GM23338 (cell line): ENCODE measurements at regions not wholly inside any gene's neighbourhood (a gene's known extent, or its start where the extent isn't known, plus 50 kb on each side); places are given as distances from the start of the nearest gene placed in this dataset.

Source experiments
- ATAC-seq: fragments of 200-7000 bp; cut with Tn5 transposase; 3 replicates; pipeline ENCODE4 v1.9.1; 2020
- DNase-seq: peaks from one replicate; pipeline ENCODE4 v3.0.0-alpha.2; 2015; ENCODE audit warnings: low spot score
- H2AFZ ChIP-seq: fragments of 200-600 bp; sonication (generic); 2 replicates; pipeline ENCODE4 v1.8.0; 2016; ENCODE audit warnings: antibody characterized with exemption, mild to moderate bottlenecking, moderate library complexity
- H3F3A ChIP-seq: fragments of 200-600 bp; sonication (generic); replicated peaks from 2 replicates; pipeline ENCODE4 v1.8.0; 2017; ENCODE audit warnings: antibody characterized with exemption, mixed run types, low read depth
- H3K27ac ChIP-seq: fragments of 200-600 bp; sonication (generic); 2 replicates; pipeline ENCODE4 v1.6.1; 2016; ENCODE audit warnings: low read depth
- H3K27me3 ChIP-seq: fragments of 200-600 bp; sonication (generic); 2 replicates; pipeline ENCODE4 v1.8.0; 2016; ENCODE audit warnings: mild to moderate bottlenecking, mixed run types, moderate library complexity; ENCODE audit not compliant: insufficient read depth
- H3K36me3 ChIP-seq: fragments of 200-600 bp; sonication (generic); 2 replicates; pipeline ENCODE4 v1.8.0; 2016; ENCODE audit warnings: mild to moderate bottlenecking; ENCODE audit not compliant: insufficient read depth
- H3K4me1 ChIP-seq: fragments of 200-600 bp; sonication (generic); 2 replicates; pipeline ENCODE4 v1.8.0; 2016; ENCODE audit warnings: mild to moderate bottlenecking, moderate library complexity; ENCODE audit not compliant: insufficient read depth
- H3K4me2 ChIP-seq: fragments of 200-600 bp; sonication (generic); 2 replicates; pipeline ENCODE4 v1.7.1; 2017; ENCODE audit warnings: mixed run types
- H3K4me3 ChIP-seq: fragments of 200-600 bp; sonication (generic); 2 replicates; pipeline ENCODE4 v1.6.1; 2016; ENCODE audit warnings: mixed run types
- H3K79me2 ChIP-seq: fragments of 200-600 bp; sonication (generic); replicated peaks from 2 replicates; pipeline ENCODE4 v1.8.0; 2017; ENCODE audit warnings: mild to moderate bottlenecking; ENCODE audit not compliant: insufficient read depth
- H3K9me2 ChIP-seq: fragments of 200-600 bp; sonication (generic); 2 replicates; pipeline ENCODE4 v1.8.0; 2017; ENCODE audit not compliant: insufficient read depth
- H4K20me1 ChIP-seq: fragments of 200-600 bp; sonication (generic); replicated peaks from 2 replicates; pipeline ENCODE4 v1.8.0; 2017; ENCODE audit warnings: mild to moderate bottlenecking; ENCODE audit not compliant: insufficient read depth
- H3K27ac Mint-ChIP-seq: 2 replicates; pipeline ENCODE4 v1.8.0; 2020; ENCODE audit warnings: inconsistent platforms, mild to moderate bottlenecking, moderate library complexity, mixed read lengths
- H3K27me3 Mint-ChIP-seq: 3 replicates; pipeline ENCODE4 v1.8.0; 2022; ENCODE audit warnings: low read depth, mild to moderate bottlenecking, moderate library complexity, mixed read lengths, inconsistent platforms; ENCODE audit not compliant: insufficient read depth, poor library complexity
- H3K36me3 Mint-ChIP-seq: 3 replicates; pipeline ENCODE4 v1.8.0; 2021; ENCODE audit warnings: low read depth, mild to moderate bottlenecking, inconsistent platforms, moderate library complexity, mixed read lengths
- H3K4me1 Mint-ChIP-seq: 3 replicates; pipeline ENCODE4 v1.8.0; 2020; ENCODE audit warnings: mild to moderate bottlenecking, inconsistent platforms, mixed read lengths
- H3K4me3 Mint-ChIP-seq: 3 replicates; pipeline ENCODE4 v1.8.0; 2021; ENCODE audit warnings: moderate library complexity, mild to moderate bottlenecking, inconsistent platforms, mixed read lengths
- H3K9me3 Mint-ChIP-seq: 3 replicates; pipeline ENCODE4 v1.8.0; 2020; ENCODE audit warnings: moderate library complexity, mild to moderate bottlenecking, inconsistent platforms, mixed read lengths
- CTCF ChIP-seq, 2 experiments: fragments of 200-600 bp in 1 of 2; sonication (generic) in 1 of 2; conservative IDR thresholded peaks; 2 replicates each; pipeline versions ENCODE4 v1.5.1 to v1.6.1; 2016 to 2017; ENCODE audit warnings: antibody characterized with exemption in 2 of 2, low read depth in 2 of 2, mild to moderate bottlenecking in 2 of 2, moderate library complexity in 1 of 2
- EZH2 ChIP-seq: fragments of 200-600 bp; sonication (generic); IDR thresholded peaks from one replicate; pipeline ENCODE4 v1.8.0; 2017; ENCODE audit warnings: antibody characterized with exemption, mild to moderate bottlenecking, low read depth; ENCODE audit not compliant: unreplicated experiment
- JUNB ChIP-seq: IDR thresholded peaks from one replicate; pipeline ENCODE4 v1.6.1; 2016; ENCODE audit warnings: antibody characterized with exemption; ENCODE audit not compliant: unreplicated experiment
- STAT1 ChIP-seq: IDR thresholded peaks from one replicate; pipeline ENCODE4 v1.6.1; 2016; ENCODE audit warnings: antibody characterized with exemption; ENCODE audit not compliant: unreplicated experiment
- ZNF462 ChIP-seq: fragments of 250-450 bp; sonication (Bioruptor Pico); IDR thresholded peaks from 2 replicates; pipeline ENCODE4 v1.5.0; 2020; ENCODE audit warnings: mild to moderate bottlenecking, moderate library complexity

GRCh38 chr10:78203915-78204818 is 170.5 kb downstream of the RPS24 start (continued):
- no peak for TF ChIP-seq ZNF462 (CRISPR knock-in tag)

GRCh38 chr10:78205457-78206016 is 171.9 kb downstream of the RPS24 start:
- peaks cover 14% of the 10 kb centered on the region; the same call in 1 of the 2 replicates for H3K4me1 ChIP-seq
- H3K4me1 Mint-ChIP-seq: peaks cover 14% of the 10 kb centered on the region
- no peak overlapping the region for H3K27ac ChIP-seq
- no peaks in the 10 kb centered on the region for H3K27me3 ChIP-seq
- no peaks in the 10 kb centered on the region for H3K36me3 ChIP-seq
- ATAC-seq (no peak), DNase-seq (no peak)
- no peak for TF ChIP-seq STAT1
- TF ChIP-seq EZH2: no peak
- no peak for TF ChIP-seq ZNF462 (CRISPR knock-in tag)
- no peak for TF ChIP-seq CTCF (conservative IDR thresholded peaks at IDR 0.05; ENCODE audit: low read depth in 2 of 2)
- TF ChIP-seq JUNB: no peak
- peaks cover 6% of the 10 kb centered on the region for H3K27me3 Mint-ChIP-seq
- no peaks in the 10 kb centered on the region for H3K9me2 ChIP-seq
- no peaks in the 10 kb centered on the region for H4K20me1 ChIP-seq
- no peaks in the 10 kb centered on the region for H3F3A ChIP-seq
- H3K79me2 ChIP-seq: no peaks in the 10 kb centered on the region
- no peak overlapping the region for H3K4me3 ChIP-seq
- no peak overlapping the region for H2AFZ ChIP-seq
- no peak overlapping the region for H3K4me2 ChIP-seq
- H3K4me3 Mint-ChIP-seq: no peak overlapping the region
- no peaks in the 10 kb centered on the region; the same call in 2 of the 3 replicates for H3K36me3 Mint-ChIP-seq
- H3K9me3 Mint-ChIP-seq: no peaks in the 10 kb centered on the region
- no peak overlapping the region for H3K27ac Mint-ChIP-seq
